RWPE2 (cell line): ENCODE measurements at regions not wholly inside any gene's neighbourhood (a gene's known extent, or its start where the extent isn't known, plus 50 kb on each side); places are given as distances from the start of the nearest gene placed in this dataset.

Experiments used
- ATAC-seq: fragments of 200-7000 bp; cut with Tn5 transposase; 3 replicates; pipeline ENCODE4 v1.9.1; 2021; ENCODE audit warnings: low read depth
- DNase-seq: peaks from one replicate; pipeline ENCODE4 v3.0.0-alpha.2; 2020; ENCODE audit warnings: low spot score
- H3K27ac ChIP-seq: fragments of 450-650 bp; 2 replicates; pipeline ENCODE4 v1.5.1; 2017; ENCODE audit warnings: mild to moderate bottlenecking; ENCODE audit not compliant: poor library complexity, severe bottlenecking
- H3K27me3 ChIP-seq: fragments of 250-450 bp; sonication (Bioruptor Pico); 2 replicates; pipeline ENCODE4 v1.5.1; 2021; ENCODE audit warnings: mild to moderate bottlenecking, moderate library complexity; ENCODE audit not compliant: insufficient read depth, poor library complexity, severe bottlenecking
- H3K36me3 ChIP-seq: fragments of 250-450 bp; sonication (Bioruptor Pico); 2 replicates; pipeline ENCODE4 v1.5.1; 2020; ENCODE audit warnings: low read depth, mild to moderate bottlenecking, moderate library complexity
- H3K4me1 ChIP-seq: fragments of 250-450 bp; sonication (Bioruptor Pico); 2 replicates; pipeline ENCODE4 v1.5.1; 2021; ENCODE audit warnings: mild to moderate bottlenecking, moderate library complexity; ENCODE audit not compliant: insufficient read depth, poor library complexity, severe bottlenecking
- H3K4me3 ChIP-seq: fragments of 250-450 bp; sonication (Bioruptor Pico); 2 replicates; pipeline ENCODE4 v1.5.1; 2021; ENCODE audit warnings: mild to moderate bottlenecking, moderate library complexity; ENCODE audit not compliant: severe bottlenecking
- H3K9me3 ChIP-seq: fragments of 250-450 bp; sonication (Bioruptor Pico); 2 replicates; pipeline ENCODE4 v1.5.1; 2021; ENCODE audit warnings: mild to moderate bottlenecking, moderate library complexity; ENCODE audit not compliant: severe bottlenecking
- TF ChIP-seq, protein P1 (sequence below): fragments of 450-650 bp; IDR thresholded peaks from one replicate; pipeline ENCODE4 v1.5.1; 2017; ENCODE audit warnings: mild to moderate bottlenecking, moderate library complexity; ENCODE audit not compliant: poor library complexity, severe bottlenecking

GRCh38 chr4:52292245-52292644, 241.1 kb downstream of the SPATA18 start:
- H3K9me3 ChIP-seq = no peaks in the 10 kb centered on the region
- DNase-seq (no peak), ATAC-seq (no peak)
- TF ChIP-seq, protein P1, sequence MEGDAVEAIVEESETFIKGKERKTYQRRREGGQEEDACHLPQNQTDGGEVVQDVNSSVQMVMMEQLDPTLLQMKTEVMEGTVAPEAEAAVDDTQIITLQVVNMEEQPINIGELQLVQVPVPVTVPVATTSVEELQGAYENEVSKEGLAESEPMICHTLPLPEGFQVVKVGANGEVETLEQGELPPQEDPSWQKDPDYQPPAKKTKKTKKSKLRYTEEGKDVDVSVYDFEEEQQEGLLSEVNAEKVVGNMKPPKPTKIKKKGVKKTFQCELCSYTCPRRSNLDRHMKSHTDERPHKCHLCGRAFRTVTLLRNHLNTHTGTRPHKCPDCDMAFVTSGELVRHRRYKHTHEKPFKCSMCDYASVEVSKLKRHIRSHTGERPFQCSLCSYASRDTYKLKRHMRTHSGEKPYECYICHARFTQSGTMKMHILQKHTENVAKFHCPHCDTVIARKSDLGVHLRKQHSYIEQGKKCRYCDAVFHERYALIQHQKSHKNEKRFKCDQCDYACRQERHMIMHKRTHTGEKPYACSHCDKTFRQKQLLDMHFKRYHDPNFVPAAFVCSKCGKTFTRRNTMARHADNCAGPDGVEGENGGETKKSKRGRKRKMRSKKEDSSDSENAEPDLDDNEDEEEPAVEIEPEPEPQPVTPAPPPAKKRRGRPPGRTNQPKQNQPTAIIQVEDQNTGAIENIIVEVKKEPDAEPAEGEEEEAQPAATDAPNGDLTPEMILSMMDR = no peak
- H3K27me3 ChIP-seq = no peaks in the 10 kb centered on the region
- no peak overlapping the region for H3K27ac ChIP-seq
- H3K4me3 ChIP-seq = no peak overlapping the region
- no peaks in the 10 kb centered on the region for H3K4me1 ChIP-seq
- no peaks in the 10 kb centered on the region for H3K36me3 ChIP-seq

DNA sequence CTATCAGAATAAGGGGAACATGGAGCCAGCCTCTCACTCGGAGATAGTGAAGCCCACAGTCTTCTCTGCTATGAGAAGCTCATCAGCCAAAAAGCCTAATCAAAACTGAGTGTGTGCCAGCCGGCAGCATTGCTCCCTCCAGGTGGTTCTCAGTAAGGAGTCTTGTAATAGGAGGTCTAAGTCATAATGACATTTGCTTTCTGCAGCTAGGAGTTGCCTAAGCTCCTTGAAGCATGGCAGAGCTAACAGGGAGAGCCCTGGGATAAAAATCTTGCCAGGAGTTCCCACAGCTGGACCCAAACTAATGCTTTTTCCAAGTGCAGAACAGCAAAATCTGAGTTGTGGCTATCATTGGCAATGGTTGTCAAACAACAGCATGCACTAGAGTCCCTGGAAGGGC, 245.2 kb downstream of the SPATA18 start:
- H3K9me3 ChIP-seq = no peaks in the 10 kb centered on the region
- TF ChIP-seq, protein P1 = no peak
- DNase-seq (no peak), ATAC-seq (no peak)
- no peak overlapping the region for H3K4me3 ChIP-seq
- H3K27me3 ChIP-seq = no peaks in the 10 kb centered on the region
- H3K4me1 ChIP-seq = peaks cover 5% of the 10 kb centered on the region
- H3K36me3 ChIP-seq = no peaks in the 10 kb centered on the region
- no peak overlapping the region for H3K27ac ChIP-seq

DNA sequence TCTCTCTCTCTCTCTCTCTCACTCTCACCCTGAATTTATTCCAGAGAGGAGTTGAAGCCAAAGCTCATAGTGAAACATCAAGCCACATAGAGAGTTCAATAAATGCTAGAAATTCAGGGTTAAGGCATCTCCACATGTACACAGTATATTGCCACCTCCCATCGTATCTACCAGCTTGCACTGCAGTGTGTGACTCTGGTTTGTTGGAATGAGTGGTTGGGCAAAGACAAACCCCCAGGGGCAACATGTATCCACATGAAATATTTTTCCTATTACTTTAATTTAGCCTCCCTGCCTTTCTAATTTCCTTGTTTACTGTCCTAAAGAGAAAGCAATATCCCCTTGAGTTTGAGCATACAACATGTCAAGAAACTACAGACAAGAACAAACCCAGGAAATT, 247.3 kb downstream of the SPATA18 start:
- Histone ChIP-seq H3K27me3 (no peaks in the 10 kb centered on the region), H3K9me3 (no peaks in the 10 kb centered on the region), H3K4me1 (peaks cover 5% of the 10 kb centered on the region), H3K27ac (no peak overlapping the region), H3K36me3 (no peaks in the 10 kb centered on the region), H3K4me3 (no peak overlapping the region)
- peak; percentile 51; the same call in 1 of the 3 replicates for ATAC-seq
- TF ChIP-seq, protein P1 = no peak
- DNase-seq = no peak

- Histone ChIP-seq H3K27me3 (no peaks in the 10 kb centered on the region), H3K9me3 (no peaks in the 10 kb centered on the region), H3K27ac (no peak overlapping the region), H3K36me3 (no peaks in the 10 kb centered on the region), H3K4me3 (no peak overlapping the region), H3K4me1 (peaks cover 5% of the 10 kb centered on the region)
- ATAC-seq = no peak
- TF ChIP-seq, protein P1 = no peak
- no peak for DNase-seq
Measured at GRCh38 chr4:52299120-52299519, 248.0 kb downstream of the SPATA18 start.

DNA sequence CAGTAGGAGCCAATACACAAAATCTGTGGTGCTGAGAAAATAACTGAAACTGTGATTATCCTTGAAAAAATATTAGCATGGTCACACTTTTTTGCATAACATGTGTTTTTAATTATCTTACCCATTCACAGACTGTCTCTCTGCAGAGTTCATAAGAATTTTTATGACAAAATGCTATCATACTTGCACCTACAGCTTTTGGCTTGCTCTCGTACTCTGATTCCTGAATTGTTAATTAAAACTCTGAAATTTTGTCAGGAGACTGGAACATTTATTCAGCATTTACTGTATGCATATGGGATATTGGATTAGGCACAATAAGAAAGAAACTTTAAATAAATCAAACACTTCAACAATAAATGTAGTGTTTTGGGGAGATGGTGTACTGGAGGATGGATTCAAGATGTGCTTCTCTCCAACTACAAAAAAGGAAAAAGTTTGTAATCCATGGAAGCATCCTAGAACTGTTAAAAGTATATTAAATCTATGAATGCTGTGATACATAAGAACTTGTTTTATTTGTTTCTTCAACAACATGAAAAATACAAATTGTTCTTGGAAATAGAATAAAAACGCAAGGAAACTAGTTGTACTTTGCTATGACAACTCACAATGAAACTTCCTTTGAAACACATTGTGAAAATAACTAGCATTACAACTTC, 260.5 kb downstream of the SPATA18 start:
- H3K9me3 ChIP-seq = no peaks in the 10 kb centered on the region
- DNase-seq (no peak), ATAC-seq (no peak)
- H3K27me3 ChIP-seq = no peaks in the 10 kb centered on the region
- no peaks in the 10 kb centered on the region for H3K36me3 ChIP-seq
- no peak overlapping the region for H3K4me3 ChIP-seq
- TF ChIP-seq, protein P1 = no peak
- peaks cover 4% of the 10 kb centered on the region for H3K4me1 ChIP-seq
- H3K27ac ChIP-seq = no peak overlapping the region
